ENCODE measurements at regions not wholly inside any gene's neighbourhood (a gene's known extent, or its start where the extent isn't known, plus 50 kb on each side); places are given as distances from the start of the nearest gene placed in this dataset.
A peak's percentile ranks its signal among the peaks of the same experiment; 100 is the strongest.

DNA sequence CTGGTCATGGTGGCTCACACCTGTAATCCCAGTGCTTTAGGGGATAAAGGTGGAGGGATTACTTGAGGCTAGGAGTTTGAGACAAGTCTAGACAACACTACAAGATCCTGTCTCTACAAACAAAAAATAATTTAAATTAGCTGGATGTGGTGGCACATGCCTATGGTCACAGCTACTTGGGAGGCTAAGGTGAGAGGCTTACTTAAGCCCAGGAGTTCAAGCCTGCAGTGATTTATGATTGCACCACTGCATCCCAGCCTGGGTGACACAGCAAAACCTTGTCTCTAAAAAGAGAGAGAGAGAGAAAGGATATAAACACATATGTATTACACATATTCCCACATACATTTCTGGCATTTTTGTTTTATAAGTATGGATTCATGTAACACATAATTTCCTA, 325.2 kb downstream of the DUSP10 start:
- no peaks in the 10 kb centered on the region for H3K27me3 ChIP-seq (ENCODE audit: insufficient read depth, low read length)
- no peaks in the 10 kb centered on the region for H3K9me3 ChIP-seq (ENCODE audit: insufficient read depth, low read depth, low read length)
- H3K4me1 ChIP-seq (ENCODE audit: insufficient read depth, low read length) = peaks cover 7% of the 10 kb centered on the region; the same call in 1 of the 2 replicates
- no peaks in the 10 kb centered on the region for H3K36me3 ChIP-seq (ENCODE audit: insufficient read depth, low read length)
- H3K9ac ChIP-seq (ENCODE audit: low read depth, low read length) = no peak overlapping the region
- H3K4me3 ChIP-seq (ENCODE audit: low read length) = no peak overlapping the region
- H3K27ac ChIP-seq (ENCODE audit: low read depth, low read length) = no peak overlapping the region

DNA sequence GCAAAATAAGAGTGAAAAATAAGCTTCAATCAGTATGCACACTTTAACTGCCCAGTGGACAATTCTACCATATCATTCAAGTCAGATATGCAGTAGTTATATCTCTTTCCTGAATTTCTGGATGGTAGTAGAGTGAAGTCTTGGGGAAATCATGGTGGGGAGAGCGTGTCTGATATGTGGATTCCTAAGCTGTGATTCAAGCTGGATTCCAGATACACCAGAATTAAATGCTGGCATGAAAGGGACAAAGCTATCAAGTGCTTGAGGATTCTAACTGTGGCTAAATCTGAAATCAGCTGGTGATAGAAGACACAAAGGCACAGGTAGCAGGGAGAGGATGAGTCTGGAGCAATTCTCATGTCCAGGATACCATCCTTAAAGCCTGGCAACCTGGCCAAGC, 323.5 kb downstream of the DUSP10 start:
- no peak overlapping the region for H3K4me3 ChIP-seq (ENCODE audit: low read length)
- WGBS = 93% methylated on average over 1 of the region's 1 CpG
- no peak overlapping the region for H3K9ac ChIP-seq (ENCODE audit: low read depth, low read length)
- no peak overlapping the region for H3K27ac ChIP-seq (ENCODE audit: low read depth, low read length)
- no peaks in the 10 kb centered on the region for H3K27me3 ChIP-seq (ENCODE audit: insufficient read depth, low read length)
- H3K4me1 ChIP-seq (ENCODE audit: insufficient read depth, low read length) = peaks cover 7% of the 10 kb centered on the region; the same call in 1 of the 2 replicates
- no peaks in the 10 kb centered on the region for H3K36me3 ChIP-seq (ENCODE audit: insufficient read depth, low read length)
- H3K9me3 ChIP-seq (ENCODE audit: insufficient read depth, low read depth, low read length) = no peaks in the 10 kb centered on the region

DNA sequence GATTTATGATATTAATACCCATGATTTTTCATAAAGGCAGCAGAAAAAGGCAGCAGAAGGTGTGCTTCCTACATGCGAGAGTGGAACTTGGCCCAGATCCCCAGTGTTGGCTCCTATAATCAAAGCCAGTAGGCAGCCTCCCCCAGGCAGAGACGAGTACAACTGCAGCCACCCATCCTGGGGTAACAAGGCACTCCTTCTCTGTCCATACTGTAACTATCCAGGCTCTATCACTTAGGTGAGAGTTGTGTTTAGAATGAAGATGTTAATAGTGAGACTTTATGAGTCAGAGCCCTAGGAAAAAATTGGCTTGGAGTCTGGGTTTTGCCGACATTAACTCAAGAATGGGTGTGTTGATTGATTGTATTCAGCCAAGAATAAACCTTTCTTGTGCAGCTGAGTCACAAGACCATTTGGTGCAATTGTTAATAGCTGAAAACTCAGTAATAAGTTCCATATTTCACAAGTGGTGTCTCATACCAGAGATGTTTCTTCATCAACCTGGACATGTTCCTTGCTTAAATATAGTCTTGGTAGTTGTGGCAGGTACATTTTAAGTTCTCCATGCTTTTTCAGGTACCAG, 322.3 kb downstream of the DUSP10 start:
- Histone ChIP-seq H3K4me3 (ENCODE audit: low read length) (no peak overlapping the region), H3K9me3 (ENCODE audit: insufficient read depth, low read depth, low read length) (no peaks in the 10 kb centered on the region), H3K9ac (ENCODE audit: low read depth, low read length) (no peak overlapping the region), H3K27me3 (ENCODE audit: insufficient read depth, low read length) (no peaks in the 10 kb centered on the region), H3K36me3 (ENCODE audit: insufficient read depth, low read length) (no peaks in the 10 kb centered on the region), H3K27ac (ENCODE audit: low read depth, low read length) (no peak overlapping the region), H3K4me1 (ENCODE audit: insufficient read depth, low read length) (peaks cover 7% of the 10 kb centered on the region; the same call in 1 of the 2 replicates)
- 90% methylated on average over 3 of the region's 3 CpGs for WGBS

DNA sequence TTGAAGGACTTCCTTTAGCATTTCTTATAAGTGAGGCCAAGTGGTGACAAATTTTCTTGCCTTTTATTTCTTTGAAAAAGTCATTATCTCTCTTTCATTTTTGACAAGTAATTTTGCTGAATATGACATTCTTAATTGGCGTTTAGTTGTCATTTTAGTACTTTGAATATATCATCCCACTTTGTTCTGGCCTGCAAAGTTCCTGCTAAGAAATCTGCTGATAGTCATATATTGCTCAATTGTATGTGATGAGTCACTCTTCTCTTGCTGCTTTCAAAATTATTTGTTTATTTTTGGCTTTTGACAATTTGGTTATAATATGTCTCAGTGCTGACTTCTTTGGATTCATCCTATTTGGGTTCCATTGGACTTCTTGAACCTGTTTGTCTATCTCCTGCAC, 312.6 kb downstream of the DUSP10 start:
- Histone ChIP-seq H3K9me3 (ENCODE audit: insufficient read depth, low read depth, low read length) (no peaks in the 10 kb centered on the region), H3K4me3 (ENCODE audit: low read length) (no peak overlapping the region), H3K27ac (ENCODE audit: low read depth, low read length) (no peak overlapping the region), H3K36me3 (ENCODE audit: insufficient read depth, low read length) (no peaks in the 10 kb centered on the region), H3K27me3 (ENCODE audit: insufficient read depth, low read length) (peaks cover 6% of the 10 kb centered on the region; the same call in 1 of the 2 replicates), H3K9ac (ENCODE audit: low read depth, low read length) (no peak overlapping the region), H3K4me1 (ENCODE audit: insufficient read depth, low read length) (0 out of 2 replicates have a peak, but pooled peaks cover 7% of the 10 kb centered on the region)
- WGBS = 100% methylated on average over 1 of the region's 1 CpG

DNA sequence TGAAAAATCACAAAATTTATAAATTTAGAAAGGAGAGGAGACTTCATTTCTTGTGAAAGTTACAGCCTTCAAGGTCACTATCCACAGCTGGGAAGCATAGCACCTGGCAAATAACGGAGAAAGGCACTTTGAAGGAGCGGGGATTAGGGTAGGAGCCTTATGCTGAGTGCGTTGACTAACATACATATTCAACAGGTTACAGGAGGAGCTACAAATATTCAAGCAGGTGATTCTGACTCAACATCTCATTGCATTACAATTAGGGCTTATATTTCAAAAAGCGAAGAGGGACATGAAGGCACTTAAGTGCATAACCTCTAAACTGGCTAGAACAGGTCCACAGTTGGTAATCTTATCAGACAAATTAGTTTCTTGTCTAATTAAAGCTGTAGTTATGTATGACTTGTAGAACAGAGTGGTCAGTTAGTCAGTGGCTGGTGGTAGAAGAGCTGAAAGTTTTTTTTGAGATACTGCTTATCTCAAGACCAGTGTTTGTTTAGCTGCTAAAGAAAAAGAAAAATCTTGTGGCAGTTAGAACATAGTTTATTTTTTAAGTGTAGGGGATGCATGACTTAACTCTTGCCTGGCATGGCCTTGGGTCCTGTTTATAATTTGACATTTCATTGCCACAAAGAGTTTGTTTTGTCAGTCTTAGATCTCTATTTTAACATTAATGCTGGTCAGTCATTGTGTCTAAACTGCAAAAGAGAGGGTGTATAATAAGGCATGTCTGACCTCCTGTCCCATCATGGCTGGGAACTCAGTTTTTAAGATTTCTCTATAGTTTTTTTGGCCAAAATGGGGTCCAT, 311.5 kb downstream of the DUSP10 start:
- Histone ChIP-seq H3K4me1 (ENCODE audit: insufficient read depth, low read length) (0 out of 2 replicates have a peak, but pooled peaks cover 7% of the 10 kb centered on the region), H3K36me3 (ENCODE audit: insufficient read depth, low read length) (no peaks in the 10 kb centered on the region), H3K4me3 (ENCODE audit: low read length) (no peak overlapping the region), H3K9ac (ENCODE audit: low read depth, low read length) (no peak overlapping the region), H3K27me3 (ENCODE audit: insufficient read depth, low read length) (peaks cover 6% of the 10 kb centered on the region; the same call in 1 of the 2 replicates), H3K27ac (ENCODE audit: low read depth, low read length) (no peak overlapping the region), H3K9me3 (ENCODE audit: insufficient read depth, low read depth, low read length) (no peaks in the 10 kb centered on the region)
- whole genome bisulfite sequencing = 66% methylated on average over 4 of the region's 4 CpGs

DNA sequence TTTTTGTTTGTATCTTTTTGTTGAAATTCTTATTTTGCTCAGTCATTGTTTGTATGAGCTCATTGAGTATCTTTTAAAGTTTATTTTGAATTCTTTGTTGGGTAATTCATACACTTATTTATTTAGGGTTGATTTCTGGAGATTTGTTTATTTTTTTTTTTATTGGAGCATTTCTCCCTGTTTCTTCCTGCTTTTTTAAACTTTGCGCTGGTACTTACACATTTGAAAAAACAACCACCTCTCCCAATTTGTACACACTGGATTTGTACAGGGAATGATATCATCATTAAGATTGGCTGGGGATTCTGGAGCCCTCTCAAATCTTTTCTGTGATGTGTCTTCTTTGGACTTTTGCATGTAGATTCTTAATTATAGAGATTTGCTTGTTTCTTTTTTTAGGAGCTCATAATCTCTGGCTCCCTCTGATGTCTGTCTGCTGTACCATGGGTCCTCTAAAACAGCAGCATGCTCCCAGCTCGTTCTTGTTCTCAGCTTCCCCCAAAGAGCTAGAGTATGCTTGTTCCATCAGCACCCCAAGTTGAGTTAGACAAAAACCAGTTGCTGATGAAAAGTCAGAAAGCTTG, 310.7 kb downstream of the DUSP10 start:
- peaks cover 6% of the 10 kb centered on the region; the same call in 1 of the 2 replicates for H3K27me3 ChIP-seq (ENCODE audit: insufficient read depth, low read length)
- H3K4me3 ChIP-seq (ENCODE audit: low read length) = no peak overlapping the region
- H3K27ac ChIP-seq (ENCODE audit: low read depth, low read length) = no peak overlapping the region
- H3K9me3 ChIP-seq (ENCODE audit: insufficient read depth, low read depth, low read length) = no peaks in the 10 kb centered on the region
- WGBS = 68% methylated on average over 1 of the region's 2 CpGs
- H3K4me1 ChIP-seq (ENCODE audit: insufficient read depth, low read length) = 0 out of 2 replicates have a peak, but pooled peaks cover 7% of the 10 kb centered on the region
- H3K9ac ChIP-seq (ENCODE audit: low read depth, low read length) = no peak overlapping the region
- no peaks in the 10 kb centered on the region for H3K36me3 ChIP-seq (ENCODE audit: insufficient read depth, low read length)

DNA sequence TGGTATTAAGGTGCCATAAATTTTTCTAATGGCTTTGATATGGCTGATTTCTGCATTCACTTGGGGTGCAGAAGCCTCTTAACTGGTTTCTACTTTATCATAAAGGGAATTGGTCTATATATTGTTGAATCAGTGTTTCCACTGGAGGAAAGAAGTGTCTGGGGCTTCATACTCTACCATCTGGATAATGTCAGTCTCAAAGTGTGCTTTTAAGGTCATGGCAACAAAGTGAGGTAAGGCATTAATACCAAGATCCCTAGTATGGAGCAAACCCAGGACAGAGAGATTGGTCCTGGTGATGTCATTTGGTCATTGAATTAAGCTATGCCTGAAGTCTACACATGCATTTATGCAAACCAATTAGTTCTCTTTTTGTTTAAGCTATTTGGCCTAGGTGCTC, 309.9 kb downstream of the DUSP10 start:
- Histone ChIP-seq H3K27ac (ENCODE audit: low read depth, low read length) (no peak overlapping the region), H3K36me3 (ENCODE audit: insufficient read depth, low read length) (no peaks in the 10 kb centered on the region), H3K4me3 (ENCODE audit: low read length) (no peak overlapping the region), H3K9me3 (ENCODE audit: insufficient read depth, low read depth, low read length) (no peaks in the 10 kb centered on the region), H3K4me1 (ENCODE audit: insufficient read depth, low read length) (0 out of 2 replicates have a peak, but pooled peaks cover 7% of the 10 kb centered on the region), H3K27me3 (ENCODE audit: insufficient read depth, low read length) (peaks cover 6% of the 10 kb centered on the region; the same call in 1 of the 2 replicates), H3K9ac (ENCODE audit: low read depth, low read length) (no peak overlapping the region)

DNA sequence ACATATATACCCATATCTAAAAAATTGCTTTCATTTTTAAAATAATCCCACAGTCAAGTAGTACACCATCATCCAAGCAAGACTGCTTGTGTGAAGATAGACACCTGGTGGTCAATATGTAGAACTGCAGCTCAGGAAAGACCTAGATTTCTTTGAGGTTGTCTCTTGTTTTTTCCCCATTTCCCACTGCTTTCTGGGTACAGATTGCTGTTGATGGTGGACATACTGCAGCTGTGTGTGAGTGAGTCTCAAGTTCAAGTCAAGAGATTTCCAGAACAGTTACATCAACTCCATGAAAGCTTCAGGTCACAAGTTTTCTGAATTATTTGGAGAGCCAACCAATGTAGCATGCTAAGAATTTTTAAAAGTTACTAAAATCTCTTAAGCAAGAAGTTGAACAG, 306.4 kb downstream of the DUSP10 start:
- H3K36me3 ChIP-seq (ENCODE audit: insufficient read depth, low read length) = no peaks in the 10 kb centered on the region
- peaks cover 6% of the 10 kb centered on the region; the same call in 1 of the 2 replicates for H3K27me3 ChIP-seq (ENCODE audit: insufficient read depth, low read length)
- H3K9me3 ChIP-seq (ENCODE audit: insufficient read depth, low read depth, low read length) = no peaks in the 10 kb centered on the region
- peaks cover 13% of the 10 kb centered on the region; the same call in 1 of the 2 replicates for H3K4me1 ChIP-seq (ENCODE audit: insufficient read depth, low read length)
- H3K9ac ChIP-seq (ENCODE audit: low read depth, low read length) = no peak overlapping the region
- H3K27ac ChIP-seq (ENCODE audit: low read depth, low read length) = no peak overlapping the region
- H3K4me3 ChIP-seq (ENCODE audit: low read length) = no peak overlapping the region

DNA sequence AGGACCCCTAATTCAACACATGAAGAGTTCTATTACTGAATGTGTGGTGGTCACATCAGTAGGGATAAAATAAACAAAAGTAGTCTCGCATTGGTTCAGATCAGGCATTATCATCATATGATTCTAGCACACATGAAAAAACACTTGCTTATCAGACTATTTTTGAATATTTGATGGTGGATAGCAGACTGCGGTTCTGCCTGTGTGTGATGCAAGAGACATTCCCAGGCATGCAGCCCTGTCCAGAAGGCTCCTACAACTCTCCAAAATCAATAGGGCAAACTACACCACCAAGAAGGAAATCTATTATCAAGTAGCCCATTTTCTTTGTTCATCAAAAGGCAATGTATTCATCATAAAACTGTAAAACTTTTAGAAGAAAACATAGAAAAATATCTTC, 304.7 kb downstream of the DUSP10 start:
- Histone ChIP-seq H3K27me3 (ENCODE audit: insufficient read depth, low read length) (no peaks in the 10 kb centered on the region), H3K4me3 (ENCODE audit: low read length) (no peak overlapping the region), H3K27ac (ENCODE audit: low read depth, low read length) (no peak overlapping the region), H3K36me3 (ENCODE audit: insufficient read depth, low read length) (no peaks in the 10 kb centered on the region), H3K9ac (ENCODE audit: low read depth, low read length) (no peak overlapping the region), H3K4me1 (ENCODE audit: insufficient read depth, low read length) (peaks cover 14% of the 10 kb centered on the region; the same call in 1 of the 2 replicates), H3K9me3 (ENCODE audit: insufficient read depth, low read depth, low read length) (no peaks in the 10 kb centered on the region)
- 67% methylated on average over 1 of the region's 2 CpGs for WGBS

DNA sequence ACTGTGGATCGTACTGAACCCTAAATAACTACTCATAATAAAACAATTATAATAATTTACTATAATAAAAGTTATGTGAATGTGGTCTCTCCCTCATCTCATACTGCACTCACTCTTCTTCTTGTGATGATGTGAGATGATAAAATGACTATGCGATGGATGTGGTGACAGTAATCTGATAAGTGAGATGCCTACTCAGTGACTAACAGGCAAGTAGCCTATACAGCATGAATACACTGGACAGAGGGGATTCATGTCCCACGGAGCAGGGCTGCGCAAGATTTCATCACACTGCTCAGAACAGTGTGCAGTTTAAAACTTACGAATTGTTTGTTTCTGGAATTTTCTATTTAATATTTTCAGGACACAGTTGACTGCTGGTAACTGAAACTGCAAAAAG, 304.0 kb downstream of the DUSP10 start:
- H3K27ac ChIP-seq (ENCODE audit: low read depth, low read length) = no peak overlapping the region
- no peaks in the 10 kb centered on the region for H3K9me3 ChIP-seq (ENCODE audit: insufficient read depth, low read depth, low read length)
- 100% methylated on average over 5 of the region's 5 CpGs for WGBS
- peaks cover 14% of the 10 kb centered on the region; the same call in 1 of the 2 replicates for H3K4me1 ChIP-seq (ENCODE audit: insufficient read depth, low read length)
- no peaks in the 10 kb centered on the region for H3K27me3 ChIP-seq (ENCODE audit: insufficient read depth, low read length)
- H3K9ac ChIP-seq (ENCODE audit: low read depth, low read length) = no peak overlapping the region
- H3K36me3 ChIP-seq (ENCODE audit: insufficient read depth, low read length) = no peaks in the 10 kb centered on the region
- H3K4me3 ChIP-seq (ENCODE audit: low read length) = no peak overlapping the region

DNA sequence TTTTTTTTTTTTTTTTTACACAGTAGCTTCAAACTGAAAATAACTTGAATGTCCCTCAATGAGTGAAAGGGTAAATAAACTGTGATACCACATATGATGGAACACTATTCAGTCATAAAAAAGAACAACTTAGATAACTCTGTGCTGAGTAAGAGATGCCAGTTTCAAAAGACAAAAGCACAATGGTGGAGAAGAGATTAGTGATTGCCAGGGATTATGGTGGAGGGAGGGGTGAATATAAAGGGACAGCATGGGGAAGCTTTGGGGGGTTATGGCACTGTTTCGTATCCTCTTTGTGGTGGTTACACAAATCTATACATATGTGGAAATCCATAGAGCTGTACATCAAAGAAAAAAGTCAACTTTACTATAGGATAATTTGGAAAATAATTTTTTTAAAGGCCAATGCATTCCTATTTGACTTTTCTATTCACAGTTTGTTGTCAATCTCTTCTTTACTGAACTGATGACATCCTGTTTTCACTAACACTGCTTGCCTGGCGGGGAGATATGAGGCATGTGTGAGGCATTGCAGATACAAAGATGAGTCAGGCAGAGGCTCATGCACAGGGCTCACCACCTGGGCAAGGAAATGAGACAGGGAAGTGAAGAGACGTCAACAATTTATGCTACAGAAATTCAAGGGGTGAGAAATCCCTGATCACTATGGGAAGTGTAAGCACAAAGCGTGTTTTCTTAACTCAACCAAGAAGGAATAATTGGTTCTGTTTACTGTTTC, 302.7 kb downstream of the DUSP10 start:
- WGBS = 75% methylated on average over 2 of the region's 4 CpGs
- no peaks in the 10 kb centered on the region for H3K9me3 ChIP-seq (ENCODE audit: insufficient read depth, low read depth, low read length)
- peak overlapping the region; percentile 26 for H3K27ac ChIP-seq (ENCODE audit: low read depth, low read length)
- H3K4me3 ChIP-seq (ENCODE audit: low read length) = no peak overlapping the region
- H3K4me1 ChIP-seq (ENCODE audit: insufficient read depth, low read length) = peaks cover 14% of the 10 kb centered on the region; the same call in 1 of the 2 replicates
- no peaks in the 10 kb centered on the region for H3K36me3 ChIP-seq (ENCODE audit: insufficient read depth, low read length)
- H3K27me3 ChIP-seq (ENCODE audit: insufficient read depth, low read length) = no peaks in the 10 kb centered on the region
- H3K9ac ChIP-seq (ENCODE audit: low read depth, low read length) = no peak overlapping the region

Measured in HUES64 (cell line).